Natural killer cell (primary cell): ENCODE measurements at regions not wholly inside any gene's neighbourhood (a gene's known extent, or its start where the extent isn't known, plus 50 kb on each side); places are given as distances from the start of the nearest gene placed in this dataset.

Source experiments
- ATAC-seq, 3 donors: fragments of 150-1000 bp in 2 of 3; fragments of 200-7000 bp in 1 of 3; cut with Tn5 transposase; 1 replicate in 1 of 3; 2 replicates in 2 of 3; pipeline ENCODE4 v1.10.0; 2021; ENCODE audit warnings: mild to moderate bottlenecking in 2 of 3, moderate library complexity in 2 of 3
- DNase-seq, 2 donors: peaks; one replicate each; pipeline versions ENCODE4 v3.0.0 to v3.0.0-alpha.2; 2013 to 2021; ENCODE audit warnings: mixed read lengths in 1 of 2
- H3K27ac ChIP-seq: one replicate; pipeline ENCODE4 v1.5.1; 2013; ENCODE audit warnings: mild to moderate bottlenecking, low read length
- H3K27me3 ChIP-seq: one replicate; pipeline ENCODE4 v1.6.1; 2013; ENCODE audit warnings: low read length; ENCODE audit not compliant: control insufficient read depth, insufficient read depth
- H3K36me3 ChIP-seq: one replicate; pipeline ENCODE4 v1.6.1; 2013; ENCODE audit warnings: low read length; ENCODE audit not compliant: control insufficient read depth, insufficient read depth
- H3K4me1 ChIP-seq: one replicate; pipeline ENCODE4 v1.6.1; 2013; ENCODE audit warnings: low read length; ENCODE audit not compliant: control insufficient read depth, insufficient read depth
- H3K4me3 ChIP-seq: one replicate; pipeline ENCODE4 v1.5.1; 2013; ENCODE audit warnings: low read length
- H3K9me3 ChIP-seq: one replicate; pipeline ENCODE4 v1.6.1; 2013; ENCODE audit warnings: low read length; ENCODE audit not compliant: control insufficient read depth, insufficient read depth
- H3K27ac Mint-ChIP-seq, 2 donors: one replicate each; pipeline ENCODE4 v1.8.0; 2022; ENCODE audit warnings: mild to moderate bottlenecking in 2 of 2, mixed read lengths in 2 of 2, moderate library complexity in 1 of 2
- H3K27me3 Mint-ChIP-seq, 2 donors: one replicate each; pipeline ENCODE4 v1.8.0; 2022; ENCODE audit warnings: low read depth in 2 of 2, mixed read lengths in 2 of 2
- H3K36me3 Mint-ChIP-seq: one replicate; pipeline ENCODE4 v1.8.0; 2022; ENCODE audit warnings: mixed read lengths
- H3K4me1 Mint-ChIP-seq, 2 donors: one replicate each; pipeline ENCODE4 v1.8.0; 2022; ENCODE audit warnings: mixed read lengths in 2 of 2
- H3K4me3 Mint-ChIP-seq: one replicate; pipeline ENCODE4 v1.8.0; 2022; ENCODE audit warnings: mild to moderate bottlenecking, moderate library complexity, mixed read lengths
- H3K9me3 Mint-ChIP-seq, 2 donors: one replicate each; pipeline ENCODE4 v1.8.0; 2022; ENCODE audit warnings: mixed read lengths in 2 of 2
- CTCF ChIP-seq: fragments of 200-600 bp; IDR thresholded peaks from one replicate; pipeline ENCODE4 v1.8.0; 2022; ENCODE audit warnings: antibody characterized with exemption
- WGBS: methylation state at CpG from one replicate; pipeline ENCODE4 v1.1.7; 2013; ENCODE audit warnings: missing lambda C conversion rate; ENCODE audit not compliant: insufficient coverage; 5-methylcytosine and 5-hydroxymethylcytosine counted together
- intact Hi-C: fragments of 100-400 bp; cut with micrococcal nuclease; formaldehyde crosslinking; loops from one replicate; pipeline ENCODE4 v1.14.2; 2022

- no peak overlapping the region for H3K27ac ChIP-seq
- H3K9me3 ChIP-seq = no peaks in the 10 kb centered on the region
- intact Hi-C loops = no loop called here
- DNase-seq (no peak), ATAC-seq (no peak)
- no peak overlapping the region for H3K4me3 Mint-ChIP-seq
- H3K4me3 ChIP-seq = no peak overlapping the region
- H3K4me1 ChIP-seq = no peaks in the 10 kb centered on the region
- H3K27me3 Mint-ChIP-seq = peaks cover 4 to 27% of the 10 kb centered on the region in 2 donors
- 49% methylated on average over 4 of the region's 5 CpGs for WGBS
- no peaks in the 10 kb centered on the region for H3K36me3 ChIP-seq
- no peaks in the 10 kb centered on the region for H3K4me1 Mint-ChIP-seq
- TF ChIP-seq CTCF = no peak
- H3K36me3 Mint-ChIP-seq = no peaks in the 10 kb centered on the region
- no peaks in the 10 kb centered on the region for H3K27me3 ChIP-seq
- H3K27ac Mint-ChIP-seq = no peak overlapping the region
- no peaks in the 10 kb centered on the region for H3K9me3 Mint-ChIP-seq
Observed at GRCh38 chr10:129135624-129136023, 331.4 kb upstream of the MGMT start.

- Histone ChIP-seq H3K4me1 (no peaks in the 10 kb centered on the region), H3K4me3 (no peak overlapping the region), H3K9me3 (no peaks in the 10 kb centered on the region), H3K27me3 (no peaks in the 10 kb centered on the region), H3K36me3 (no peaks in the 10 kb centered on the region), H3K27ac (no peak overlapping the region)
- intact Hi-C loops = no loop called here
- Mint-ChIP-seq H3K27ac (no peak overlapping the region), H3K4me1 (no peaks in the 10 kb centered on the region), H3K9me3 (no peaks in the 10 kb centered on the region), H3K4me3 (no peak overlapping the region), H3K36me3 (no peaks in the 10 kb centered on the region), H3K27me3 (peaks cover 4 to 31% of the 10 kb centered on the region in 2 donors)
- no peak for TF ChIP-seq CTCF
- WGBS = 83% methylated on average over 9 of the region's 9 CpGs
- ATAC-seq (no peak), DNase-seq (no peak)
Observed at GRCh38 chr10:129136074-129136473, 331.0 kb upstream of the MGMT start.

GRCh38 chr10:129136951-129137350, 330.1 kb upstream of the MGMT start:
- TF ChIP-seq CTCF = no peak
- DNase-seq = no peak
- Histone ChIP-seq H3K4me3 (no peak overlapping the region), H3K27me3 (no peaks in the 10 kb centered on the region), H3K27ac (no peak overlapping the region), H3K9me3 (no peaks in the 10 kb centered on the region), H3K4me1 (no peaks in the 10 kb centered on the region), H3K36me3 (no peaks in the 10 kb centered on the region)
- intact Hi-C loops = no loop called here
- no peak overlapping the region for H3K4me3 Mint-ChIP-seq
- H3K27ac Mint-ChIP-seq = no peak overlapping the region
- WGBS = 95% methylated on average over 18 of the region's 19 CpGs
- peaks cover 9 to 40% of the 10 kb centered on the region in 2 donors for H3K27me3 Mint-ChIP-seq
- ATAC-seq = no peak
- H3K9me3 Mint-ChIP-seq = no peaks in the 10 kb centered on the region
- H3K4me1 Mint-ChIP-seq = peaks cover 0 to 5% of the 10 kb centered on the region in 2 donors
- no peaks in the 10 kb centered on the region for H3K36me3 Mint-ChIP-seq
